G401 (cell line): ENCODE measurements at regions not wholly inside any gene's neighbourhood (a gene's known extent, or its start where the extent isn't known, plus 50 kb on each side); places are given as distances from the start of the nearest gene placed in this dataset.
"Not testable (repeated sequence)": the region's sequence is repeated elsewhere in the genome, so short reads cannot be mapped to it uniquely, and the experiment has no call there.

Experiments used
- DNase-seq: peaks from one replicate; pipeline ENCODE4 v3.0.0-alpha.2; 2015; ENCODE audit warnings: low spot score
- in situ Hi-C: cut with HindIII; loops from 2 replicates; pipeline ENCODE4 v1.10.0; 2016; ENCODE audit warnings: low sequenced_read_pairs, mixed read lengths

- no peak for DNase-seq
- in situ Hi-C loops, result no loop called here
Measured at GRCh38 chr1:81226603-81226928, 574.2 kb upstream of the ADGRL2 start.

GRCh38 chr1:81225789-81226602 is 574.7 kb upstream of the ADGRL2 start:
- no peak for DNase-seq
- in situ Hi-C loops, result no loop called here

GRCh38 chr1:81224222-81224621 is 576.5 kb upstream of the ADGRL2 start:
- in situ Hi-C loops, result no loop called here

DNA sequence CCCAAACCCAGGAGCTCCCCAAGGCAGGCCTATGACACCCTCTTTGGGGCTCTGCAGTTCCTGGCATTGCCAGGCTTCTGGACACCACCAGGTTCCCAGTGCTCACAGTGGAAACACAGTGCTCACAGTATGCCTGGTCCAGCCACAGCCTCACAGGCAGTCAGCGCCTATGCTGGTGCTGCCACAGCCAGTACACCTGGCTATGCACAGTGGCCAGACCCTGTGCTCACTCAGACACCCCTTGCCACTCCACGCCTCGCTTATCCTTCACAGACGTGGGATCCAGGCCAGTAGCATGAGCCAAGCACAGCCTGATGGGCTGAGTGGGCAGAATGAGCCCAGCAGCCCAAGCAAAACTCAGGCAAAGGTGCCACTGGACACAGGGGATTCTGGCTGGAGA is 579.2 kb upstream of the ADGRL2 start:
- no peak for DNase-seq
- in situ Hi-C loops, result no loop called here

More at GRCh38 chr1:81224222-81224621, 576.5 kb upstream of the ADGRL2 start:
- DNase-seq, result no peak

DNA sequence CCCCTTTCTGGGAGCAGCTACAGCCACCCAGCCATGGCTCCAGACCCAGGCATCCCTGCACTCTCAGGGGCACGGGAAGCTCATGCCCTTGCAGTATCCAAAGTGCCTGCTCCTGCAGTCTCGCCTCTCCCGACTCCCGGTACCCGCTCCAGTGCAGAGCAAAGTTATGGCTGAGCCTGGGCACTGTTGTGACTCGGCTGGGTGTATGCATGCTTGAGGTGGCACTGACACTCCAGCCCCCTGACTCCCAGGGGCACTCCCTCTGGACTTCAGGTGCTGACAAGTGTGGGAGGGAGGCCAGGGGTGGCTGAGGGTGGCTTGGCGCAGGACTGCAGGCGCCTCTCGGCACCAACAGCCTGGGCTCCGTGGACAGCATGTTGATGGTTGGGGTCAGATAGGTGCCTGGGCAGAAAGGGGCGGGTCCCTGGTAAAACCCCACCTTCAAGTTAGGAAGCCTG is 580.1 kb upstream of the ADGRL2 start:
- in situ Hi-C loops, result no loop called here
- no peak for DNase-seq

DNA sequence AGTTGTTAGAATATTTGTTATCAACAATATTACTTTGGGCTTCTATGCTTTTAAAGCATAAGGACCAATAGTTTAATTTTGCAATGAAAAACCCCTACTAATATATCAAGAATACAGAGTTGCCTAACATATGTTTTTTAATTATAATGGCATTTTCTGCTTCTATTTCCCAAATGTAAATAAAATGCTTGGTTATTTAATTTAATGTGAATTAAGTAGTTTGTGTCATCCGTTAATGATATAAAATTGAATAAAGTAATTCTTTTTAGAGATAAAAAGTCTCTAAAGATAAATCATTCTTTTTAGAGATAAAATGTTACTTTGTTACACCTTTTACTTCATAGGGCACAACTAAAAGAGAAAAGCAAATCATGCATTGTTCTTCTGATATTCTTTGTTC is 583.7 kb upstream of the ADGRL2 start:
- in situ Hi-C loops, result no loop called here
- no peak for DNase-seq

GRCh38 chr1:81213279-81213678 is 587.5 kb upstream of the ADGRL2 start:
- in situ Hi-C loops, result no loop called here

GRCh38 chr1:81209461-81209860 is 591.3 kb upstream of the ADGRL2 start:
- in situ Hi-C loops, result no loop called here
- peak; percentile 10 for DNase-seq

More at GRCh38 chr1:81213279-81213678, 587.5 kb upstream of the ADGRL2 start:
- DNase-seq, result no peak

DNA sequence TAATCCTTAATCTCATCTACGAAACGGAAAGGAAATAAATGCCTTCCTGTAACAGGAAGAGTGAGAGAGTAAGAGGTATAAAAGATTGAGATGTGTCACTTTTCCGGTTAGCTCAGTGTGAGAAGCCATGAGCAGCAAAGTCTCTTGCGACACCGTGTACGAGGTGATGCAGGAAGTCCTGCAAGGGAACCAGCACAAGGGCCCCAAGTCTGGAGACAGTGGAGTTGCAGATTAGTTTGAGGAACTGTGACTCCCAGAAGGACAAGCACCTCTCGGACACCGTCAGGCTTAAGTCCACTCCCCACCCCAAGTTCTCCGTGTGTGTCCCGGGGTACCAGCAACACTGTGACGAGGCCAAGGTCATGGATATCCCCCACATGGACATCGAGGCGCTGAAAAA is 592.3 kb upstream of the ADGRL2 start:
- DNase-seq, result no peak
- in situ Hi-C loops, result no loop called here

DNA sequence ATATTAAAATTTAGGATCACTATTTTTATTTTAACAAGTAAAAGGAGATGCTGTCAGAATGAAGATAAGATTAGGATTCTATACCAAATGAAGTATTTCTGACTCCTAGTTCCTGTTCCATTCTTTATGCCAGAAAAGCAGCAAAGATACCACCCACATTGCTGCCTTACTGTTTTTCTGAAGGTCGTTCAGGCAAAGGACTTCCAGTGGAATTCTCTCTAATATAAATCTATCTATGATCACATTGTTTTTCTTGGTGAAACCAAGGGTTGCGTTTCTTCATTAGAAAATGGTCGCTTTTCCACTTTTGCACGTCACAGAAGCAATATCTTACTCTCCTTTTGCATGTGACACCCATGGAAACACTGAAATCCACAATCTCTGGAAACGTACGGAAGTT is 594.8 kb upstream of the ADGRL2 start:
- no peak for DNase-seq
- in situ Hi-C loops, result no loop called here

DNA sequence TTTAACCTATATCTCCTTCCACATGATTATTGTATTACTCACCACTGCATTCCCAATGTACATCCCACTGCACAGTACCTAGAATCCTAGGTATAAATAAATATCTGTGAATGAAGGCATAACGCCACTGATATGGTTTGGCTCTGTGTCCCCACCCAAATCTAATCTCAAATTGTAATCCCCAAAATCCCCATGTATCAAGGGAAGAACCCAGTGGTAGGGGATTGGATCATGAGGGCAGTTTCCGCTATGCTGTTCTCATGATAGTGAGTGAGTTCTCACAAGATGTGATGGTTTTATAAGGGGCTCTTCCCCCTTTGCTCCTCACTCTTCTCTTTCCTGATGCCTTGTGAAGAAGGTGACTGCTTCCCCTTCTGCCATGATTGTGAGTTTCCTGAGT is 599.0 kb upstream of the ADGRL2 start:
- in situ Hi-C loops, result no loop called here

GRCh38 chr1:81197591-81197990 is 603.1 kb upstream of the ADGRL2 start:
- in situ Hi-C loops, result no loop called here
- no peak for DNase-seq

More for the DNA sequence above, 599.0 kb upstream of the ADGRL2 start:
- DNase-seq, result no peak

GRCh38 chr1:81192647-81193642 is 607.8 kb upstream of the ADGRL2 start:
- in situ Hi-C loops, result no loop called here
- DNase-seq, result no peak

GRCh38 chr1:81190003-81190402 is 610.7 kb upstream of the ADGRL2 start:
- no peak for DNase-seq
- in situ Hi-C loops, result no loop called here

DNA sequence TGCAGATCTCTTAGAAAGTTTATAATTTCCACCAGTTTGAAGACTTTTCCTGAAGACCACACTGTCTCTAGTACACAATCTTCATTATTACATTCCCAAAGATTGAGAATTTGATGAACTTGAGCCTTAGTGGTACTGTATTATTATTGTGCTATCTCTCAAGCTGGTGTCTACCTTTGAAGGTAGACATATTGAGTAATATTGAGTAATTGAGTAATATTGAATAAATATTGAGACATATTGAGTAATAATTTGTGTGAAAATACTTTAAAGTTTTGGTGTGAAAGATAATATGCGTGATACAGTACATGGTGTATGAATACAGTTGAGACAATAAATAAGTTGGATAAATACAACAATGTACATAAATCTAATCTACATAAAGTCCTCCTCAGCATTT is 613.1 kb upstream of the ADGRL2 start:
- no peak for DNase-seq
- in situ Hi-C loops, result no loop called here

GRCh38 chr1:81186261-81186660 is 614.5 kb upstream of the ADGRL2 start:
- no peak for DNase-seq
- in situ Hi-C loops, result no loop called here

DNA sequence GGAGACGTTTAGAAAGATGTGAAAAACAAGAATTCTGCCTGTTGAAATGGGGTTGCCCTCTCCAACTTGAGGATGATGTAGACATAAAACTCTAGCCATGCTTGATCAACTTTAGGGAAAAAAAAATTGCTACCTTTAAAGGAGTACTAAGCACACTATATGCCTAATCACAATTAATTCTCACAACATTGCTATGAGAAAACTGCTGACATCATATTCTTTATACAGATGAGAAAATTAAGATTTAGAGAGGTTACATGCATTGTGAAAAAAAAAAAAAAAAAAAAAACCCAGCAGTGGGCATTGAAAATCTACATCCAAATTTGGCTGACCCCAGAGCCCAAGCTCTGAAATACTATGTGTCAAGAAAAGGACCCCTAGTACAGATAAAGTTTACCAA is 617.2 kb upstream of the ADGRL2 start:
- DNase-seq, result no peak
- in situ Hi-C loops, result no loop called here

DNA sequence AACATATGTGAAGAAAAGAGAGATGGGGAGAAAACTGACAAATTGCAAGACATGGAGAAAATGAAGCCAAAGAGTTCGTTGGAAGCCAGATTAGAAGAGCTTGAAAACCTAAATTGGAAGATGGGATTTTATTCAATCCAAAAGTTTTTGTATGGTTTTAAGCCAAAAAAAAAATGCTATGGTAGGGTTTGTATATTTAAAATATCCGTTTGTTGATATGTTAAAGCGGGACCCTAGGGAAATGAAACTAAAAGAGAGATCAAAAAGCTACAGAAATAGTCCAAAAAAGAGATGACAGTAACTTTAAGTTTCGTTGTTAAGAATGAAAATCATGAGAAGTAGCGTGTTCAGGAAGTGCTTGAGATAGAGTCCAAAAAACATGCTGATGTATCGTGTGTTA is 617.7 kb upstream of the ADGRL2 start:
- no peak for DNase-seq
- in situ Hi-C loops, result no loop called here

DNA sequence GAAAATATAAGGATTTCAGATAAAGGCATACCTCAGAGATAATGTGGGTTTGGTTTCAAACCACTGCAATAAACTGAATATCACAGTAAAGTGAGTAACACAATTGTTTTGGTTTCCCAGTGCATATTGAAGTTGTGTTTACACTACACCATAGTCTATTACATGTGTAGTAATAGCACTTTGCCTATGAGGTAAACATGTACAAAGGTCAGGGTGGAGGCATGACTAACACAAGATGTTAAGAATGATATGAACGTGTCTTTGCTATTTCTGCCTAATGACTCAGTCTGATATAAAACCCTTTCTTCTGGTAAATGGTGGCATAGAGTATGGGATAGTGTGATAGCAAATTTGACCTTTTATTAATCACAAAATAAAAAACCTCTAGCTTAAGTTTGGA is 621.5 kb upstream of the ADGRL2 start:
- DNase-seq, result no peak
- in situ Hi-C loops, result no loop called here

DNA sequence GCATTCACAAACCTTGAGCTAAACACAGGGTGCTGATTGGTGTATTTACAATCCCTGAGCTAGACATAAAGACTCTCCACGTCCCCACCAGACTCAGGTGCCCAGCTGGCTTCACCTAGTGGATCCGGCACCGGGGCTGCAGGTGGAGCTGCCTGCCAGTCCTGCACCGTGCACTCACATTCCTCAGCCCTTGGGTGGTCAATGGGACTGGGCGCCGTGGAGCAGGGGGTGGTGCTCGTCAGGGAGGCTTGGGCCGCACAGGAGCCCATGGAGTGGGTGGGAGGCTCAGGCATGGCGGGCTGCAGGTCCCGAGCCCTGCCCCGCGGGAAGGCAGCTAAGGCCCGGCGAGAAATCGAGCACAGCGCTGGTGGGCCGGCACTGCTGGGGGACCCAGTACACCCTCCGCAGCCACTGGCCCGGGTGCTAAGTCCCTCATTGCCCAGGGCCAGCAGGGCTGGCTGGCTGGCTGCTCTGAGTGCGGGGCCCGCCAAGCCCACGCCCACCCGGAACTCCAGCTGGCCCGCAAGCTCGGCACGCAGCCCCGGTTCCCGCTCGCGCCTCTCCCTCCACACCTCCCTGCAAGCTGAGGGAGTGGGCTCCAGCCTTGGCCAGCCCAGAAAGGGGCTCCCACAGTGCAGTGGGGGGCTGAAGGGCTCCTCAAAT is 622.2 kb upstream of the ADGRL2 start:
- in situ Hi-C loops, DNase-seq: not testable (repeated sequence)
